NAMALWA (cell line): ENCODE measurements at regions not wholly inside any gene's neighbourhood (a gene's known extent, or its start where the extent isn't known, plus 50 kb on each side); places are given as distances from the start of the nearest gene placed in this dataset.
"Not testable (repeated sequence)": the region's sequence is repeated elsewhere in the genome, so short reads cannot be mapped to it uniquely, and the experiment has no call there.

Source experiments
- DNase-seq: peaks from one replicate; pipeline ENCODE4 v3.0.0-alpha.2; 2015; ENCODE audit warnings: low spot score

DNA sequence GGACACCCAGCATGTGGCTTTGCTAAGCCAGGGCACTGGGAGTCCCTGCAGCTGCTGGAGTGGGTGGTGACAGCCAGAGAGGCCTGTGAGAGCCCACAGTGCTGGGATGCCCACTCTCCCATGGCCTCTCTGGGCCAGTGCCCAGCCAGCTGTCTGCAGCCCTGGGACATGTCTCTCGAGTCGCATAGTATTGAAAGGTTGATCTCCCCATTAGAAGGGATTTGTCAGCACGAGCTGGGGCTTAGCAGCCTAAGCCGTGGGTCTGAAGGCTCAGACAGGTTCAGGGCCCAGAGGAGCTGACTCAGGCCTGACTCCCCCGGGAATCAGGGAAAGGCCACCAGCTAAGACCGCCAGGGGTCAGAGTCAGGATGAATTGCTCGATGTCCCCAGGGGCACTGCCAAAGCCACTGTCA is 53.5 kb downstream of the FOXD2 start:
- no peak for DNase-seq

DNA sequence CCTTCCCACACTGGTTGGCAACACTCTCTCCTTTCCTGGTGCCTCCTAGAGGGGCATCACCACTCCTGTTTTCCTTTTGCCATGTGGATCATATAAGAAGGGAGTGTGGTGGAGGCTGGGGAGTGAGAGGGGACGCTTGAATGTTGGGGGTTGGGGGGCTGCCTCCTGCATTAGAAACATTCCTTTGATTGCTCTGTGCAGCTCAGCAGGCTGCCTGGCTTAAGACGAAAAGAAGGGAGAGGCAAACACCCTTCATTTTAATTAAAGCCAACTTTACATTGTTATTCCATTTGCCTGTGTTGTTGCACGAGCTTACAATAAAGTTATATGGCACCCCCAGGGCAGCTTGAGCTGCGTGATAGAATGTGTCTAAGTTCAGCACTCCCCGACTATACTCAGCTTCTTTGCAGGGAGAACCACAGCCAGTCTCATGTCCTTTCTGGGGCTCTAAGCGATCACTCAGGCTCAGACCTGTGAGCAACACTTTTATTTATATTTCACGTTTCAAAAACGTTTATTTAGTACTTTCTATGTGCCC is 57.4 kb downstream of the FOXD2 start:
- DNase-seq = no peak

DNA sequence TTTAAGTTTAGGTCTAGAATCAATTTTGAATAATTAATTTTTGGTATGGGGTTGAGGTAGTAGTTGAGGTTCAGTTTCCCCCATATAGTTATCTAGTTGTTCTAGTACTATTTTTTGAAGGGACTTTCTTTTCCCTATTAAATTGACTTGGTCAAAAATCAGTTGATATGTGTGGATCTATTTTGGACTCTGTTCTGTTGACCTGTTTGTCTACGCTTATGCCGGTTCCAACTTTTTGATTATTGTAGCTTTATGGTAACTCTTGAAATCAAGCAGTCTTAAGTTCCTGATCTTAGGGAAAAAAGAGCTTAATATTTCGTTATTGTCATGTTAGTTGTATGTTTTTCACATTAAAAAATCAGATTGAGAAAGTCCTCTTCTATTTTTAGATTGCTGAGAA is 60.7 kb downstream of the FOXD2 start:
- DNase-seq = no peak

DNA sequence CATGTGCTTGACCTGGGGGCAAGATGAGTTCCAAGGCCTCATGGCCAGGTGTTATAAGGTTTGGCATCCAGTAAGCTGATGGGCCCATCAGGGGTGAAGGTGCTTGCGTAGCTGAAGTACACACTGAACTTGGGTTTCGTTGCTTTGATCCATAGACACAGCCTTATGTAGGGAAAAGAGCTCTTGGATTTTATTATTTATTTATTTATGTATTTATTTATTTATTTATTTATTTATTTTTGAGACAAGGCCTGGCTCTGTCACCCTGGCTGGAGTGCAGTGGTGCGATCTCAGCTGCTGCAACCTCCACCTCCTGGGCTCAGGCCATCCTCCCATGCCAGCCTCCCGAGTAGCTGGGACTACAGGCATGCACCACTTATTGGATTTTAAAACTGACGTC is 63.2 kb downstream of the FOXD2 start:
- DNase-seq = no peak

DNA sequence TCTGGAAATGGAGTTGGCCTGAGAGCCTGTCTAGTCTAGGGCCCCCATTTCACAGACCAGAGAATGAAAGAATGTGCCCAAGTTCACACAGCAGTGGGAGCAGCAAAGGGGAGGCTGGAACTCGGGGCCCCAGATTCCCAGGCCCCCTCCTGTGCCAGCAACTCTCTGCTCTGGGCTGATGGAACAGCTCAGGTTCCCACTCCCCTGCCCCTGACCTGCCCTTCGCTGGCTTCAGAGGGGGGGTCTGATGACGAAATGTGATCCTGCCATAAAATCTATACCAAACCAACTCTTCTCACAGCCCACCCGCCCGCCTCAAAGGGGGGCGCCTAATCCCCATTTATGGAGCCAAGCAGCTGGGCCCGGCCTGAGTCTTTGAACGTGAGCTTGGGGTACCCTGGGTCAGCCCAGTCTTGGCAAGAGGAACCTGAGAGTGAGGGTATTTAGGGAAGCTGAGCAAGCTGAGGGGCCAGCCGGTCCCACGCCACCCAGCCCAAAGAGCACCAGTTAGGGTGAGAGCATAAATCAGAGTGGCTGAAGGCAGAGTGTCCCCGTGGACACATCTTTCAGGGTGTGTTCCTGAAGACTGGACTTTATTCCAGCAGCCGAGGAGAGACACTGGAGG is 65.0 kb downstream of the FOXD2 start:
- no peak for DNase-seq

DNA sequence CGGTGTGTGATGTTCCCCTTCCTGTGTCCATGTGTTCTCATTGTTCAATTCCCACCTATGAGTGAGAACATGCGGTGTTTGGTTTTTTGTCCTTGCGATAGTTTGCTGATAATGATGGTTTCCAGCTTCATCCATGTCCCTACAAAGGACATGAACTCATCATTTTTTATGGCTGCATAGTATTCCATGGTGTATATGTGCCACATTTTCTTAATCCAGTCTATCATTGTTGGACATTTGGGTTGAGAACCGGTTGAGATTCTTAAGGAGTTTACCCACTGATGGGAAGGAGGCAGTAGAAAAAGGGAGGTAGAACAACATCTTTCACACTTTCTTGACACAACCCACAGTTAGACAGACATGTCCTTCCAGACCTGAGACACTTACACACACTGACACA is 67.0 kb downstream of the FOXD2 start:
- DNase-seq = not testable (repeated sequence)

DNA sequence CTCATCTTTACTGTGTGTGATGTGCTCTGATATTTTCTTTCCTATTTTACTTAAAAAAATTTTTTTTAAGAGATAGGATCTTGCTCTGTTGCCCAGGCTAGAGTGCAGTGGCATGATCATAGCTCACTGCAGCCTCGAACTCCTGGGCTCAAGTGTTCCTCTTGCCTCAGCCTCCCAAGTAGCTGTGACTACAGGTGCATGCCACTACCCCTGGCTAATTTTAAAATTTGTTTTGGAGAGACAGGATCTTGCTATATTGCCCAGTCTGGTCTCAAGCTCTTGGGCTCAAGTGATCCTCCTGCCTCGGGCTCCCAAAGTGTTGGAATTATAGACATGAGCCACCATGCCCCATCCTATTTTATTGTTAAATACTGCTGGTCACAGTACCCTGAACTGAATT is 67.4 kb downstream of the FOXD2 start:
- no peak for DNase-seq

DNA sequence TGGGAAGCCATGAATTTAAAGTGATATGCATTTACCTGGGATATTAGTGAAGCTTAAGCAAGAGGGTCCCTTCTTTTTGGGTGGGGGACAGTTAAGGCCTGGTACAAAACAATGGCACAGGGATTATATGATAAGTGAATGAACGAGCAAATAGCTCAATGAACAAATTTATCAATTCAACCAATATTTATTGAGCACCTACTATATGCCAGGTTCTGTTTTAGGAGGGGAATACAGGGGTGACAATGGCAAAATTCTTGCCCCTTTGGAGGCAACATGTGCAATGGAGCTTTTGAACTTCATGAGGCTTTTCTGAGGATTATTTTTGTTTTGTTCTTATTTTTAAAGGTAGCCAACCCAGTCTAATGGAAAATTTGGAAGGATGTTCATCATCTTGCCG is 68.2 kb downstream of the FOXD2 start:
- no peak for DNase-seq

DNA sequence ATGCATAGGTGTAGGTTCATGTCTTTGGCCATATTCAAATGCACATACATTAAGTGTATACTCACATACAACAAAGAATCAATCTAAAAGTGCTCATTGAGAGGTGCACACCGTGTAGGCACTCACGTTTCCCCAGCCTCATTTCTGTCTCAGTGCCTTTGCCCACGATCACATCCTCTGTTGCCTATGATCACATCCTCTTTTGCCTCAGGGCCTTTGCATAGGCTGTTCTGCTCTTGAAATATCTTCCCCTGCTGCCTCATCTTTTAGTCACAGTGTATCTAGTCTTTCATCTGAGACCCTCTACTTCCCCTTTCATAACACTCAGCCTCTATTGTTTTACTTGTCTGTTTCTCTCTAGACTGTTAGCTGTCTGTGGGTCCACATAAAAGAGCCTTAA is 69.3 kb downstream of the FOXD2 start:
- peak; percentile 8 for DNase-seq

DNA sequence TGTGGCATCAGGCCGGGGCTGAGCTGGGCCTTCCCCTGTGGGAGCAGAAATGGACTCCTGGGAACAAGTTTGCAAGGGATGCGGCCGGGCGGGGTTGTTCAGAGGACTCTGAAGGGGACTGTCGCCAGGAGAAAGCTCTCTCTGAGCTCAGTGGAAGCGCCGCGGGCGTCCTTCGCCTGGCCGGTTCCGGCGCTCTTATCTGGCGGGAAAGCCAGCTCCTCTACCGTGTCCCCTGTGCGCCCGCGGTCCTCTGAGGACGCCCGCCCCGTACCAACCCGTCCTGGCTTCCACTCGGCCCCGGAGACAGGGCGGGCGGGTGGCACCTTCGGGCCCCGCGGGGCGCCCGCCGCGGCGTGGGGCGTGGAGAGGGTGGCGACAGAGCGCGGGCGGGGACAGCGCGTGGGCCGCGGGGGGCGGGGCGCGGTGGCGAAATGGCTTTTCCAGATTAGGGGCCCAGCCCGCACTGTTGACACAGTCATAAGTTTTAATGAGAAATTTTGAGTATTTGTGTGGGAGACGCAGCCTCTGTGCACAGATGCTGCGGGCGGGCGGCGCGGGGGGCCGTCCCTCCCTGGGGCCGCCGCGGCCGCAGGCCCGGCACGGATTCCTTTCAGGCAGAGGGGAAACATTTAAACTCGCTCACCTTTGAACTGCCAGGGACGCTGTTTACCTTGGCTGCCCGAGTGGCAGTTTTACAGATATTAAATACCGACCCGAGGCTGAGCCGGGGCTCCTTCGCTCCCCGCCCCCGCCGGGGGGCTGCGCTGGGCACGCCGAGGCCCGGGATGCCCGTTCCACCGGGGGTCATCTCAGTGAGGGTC is 70.2 kb downstream of the FOXD2 start:
- no peak for DNase-seq

DNA sequence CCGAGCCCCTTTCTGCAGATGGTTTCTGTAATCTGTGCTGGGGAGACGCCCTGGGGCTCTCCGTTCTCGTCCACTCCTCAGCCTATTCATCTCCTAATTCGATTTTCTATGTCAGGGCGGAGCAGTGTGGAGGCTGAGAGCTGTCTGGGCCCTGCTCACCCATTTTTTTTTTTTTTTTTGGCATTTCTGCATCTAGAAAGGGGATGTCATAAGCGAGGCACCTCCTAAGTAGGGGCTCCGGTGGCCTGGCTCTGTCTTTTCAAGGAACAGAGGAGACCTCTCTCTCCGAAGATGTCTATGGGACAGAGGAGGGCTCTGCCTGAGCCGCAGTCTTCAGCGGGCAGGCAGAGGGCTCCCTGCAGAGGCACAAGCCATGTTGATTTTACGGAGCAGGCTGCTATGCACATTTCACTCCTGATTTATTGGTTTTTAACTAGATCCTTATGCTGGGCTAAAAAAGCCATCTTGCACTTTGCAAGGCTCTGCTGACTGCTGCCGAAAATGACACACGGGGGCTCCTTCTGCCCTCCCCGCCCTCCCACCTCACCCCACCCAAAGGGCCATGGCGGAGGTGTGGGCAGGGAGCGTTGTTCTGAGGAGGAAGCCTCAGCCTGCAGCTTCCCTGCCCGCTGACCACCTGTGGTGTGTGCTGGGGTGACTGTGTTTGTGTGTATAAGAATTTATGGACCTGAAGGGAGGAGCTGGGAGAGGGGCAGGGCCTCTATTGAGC is 71.0 kb downstream of the FOXD2 start:
- no peak for DNase-seq

DNA sequence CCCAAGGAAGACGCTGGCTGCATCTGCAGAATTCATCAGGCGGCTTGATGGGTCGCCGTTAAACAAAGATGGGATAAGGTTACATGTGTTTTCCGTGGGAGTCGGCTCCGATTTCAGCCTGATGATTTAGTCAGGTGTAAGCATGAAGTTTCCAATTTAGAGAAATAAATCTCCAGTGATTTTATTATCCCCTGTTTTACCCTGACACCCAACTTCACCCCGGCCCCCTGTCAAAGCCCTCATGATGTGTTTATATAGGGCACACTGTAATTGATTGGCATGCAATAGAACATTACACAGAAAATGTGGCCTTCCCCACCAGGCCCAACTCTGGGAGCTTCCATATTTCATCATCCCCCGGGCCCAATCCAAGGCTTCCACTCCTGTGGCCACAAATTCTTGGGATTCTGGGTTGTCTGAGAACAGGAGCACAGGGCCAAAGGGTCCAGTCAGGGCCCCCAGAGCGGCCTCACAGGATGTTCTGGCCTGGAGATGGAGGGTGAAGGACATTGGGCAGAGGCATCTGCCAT is 72.5 kb downstream of the FOXD2 start:
- DNase-seq = no peak

DNA sequence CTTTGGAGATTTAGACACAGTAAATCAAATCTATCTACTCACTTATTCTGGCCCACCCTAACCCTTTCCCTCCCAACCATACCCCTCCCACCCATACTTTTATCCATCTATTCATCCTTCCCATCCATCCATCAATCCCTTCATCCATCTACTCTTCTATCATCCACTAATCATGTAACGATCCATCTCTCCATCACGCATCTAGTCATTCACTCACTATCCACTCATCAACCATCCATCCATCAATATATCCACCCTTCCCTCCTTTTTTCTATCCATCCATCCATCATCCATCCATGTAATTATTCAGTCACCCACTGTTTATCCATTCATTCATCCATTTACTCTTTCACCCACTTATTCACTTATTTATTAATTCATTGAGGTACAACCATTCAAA is 74.0 kb downstream of the FOXD2 start:
- DNase-seq = no peak

DNA sequence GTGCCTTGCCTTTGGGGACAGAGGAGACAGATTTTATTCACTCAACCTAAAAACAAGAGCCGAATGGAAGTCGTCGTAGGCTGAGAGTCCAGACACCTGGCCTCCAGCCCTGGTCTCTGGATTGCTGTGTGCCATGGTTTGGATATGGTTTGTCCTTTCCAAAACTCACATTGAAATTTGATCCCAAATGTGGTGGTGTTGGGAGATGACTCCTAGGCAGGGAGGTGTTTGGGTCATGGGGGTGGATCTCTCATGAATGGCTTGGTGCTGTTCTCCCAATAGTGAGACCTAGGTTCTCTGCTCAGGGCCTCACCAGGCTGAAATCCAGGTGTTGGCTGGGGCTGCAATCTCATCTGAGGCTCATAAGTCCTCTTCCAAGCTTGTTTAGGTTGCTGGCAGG is 75.5 kb downstream of the FOXD2 start:
- no peak for DNase-seq

DNA sequence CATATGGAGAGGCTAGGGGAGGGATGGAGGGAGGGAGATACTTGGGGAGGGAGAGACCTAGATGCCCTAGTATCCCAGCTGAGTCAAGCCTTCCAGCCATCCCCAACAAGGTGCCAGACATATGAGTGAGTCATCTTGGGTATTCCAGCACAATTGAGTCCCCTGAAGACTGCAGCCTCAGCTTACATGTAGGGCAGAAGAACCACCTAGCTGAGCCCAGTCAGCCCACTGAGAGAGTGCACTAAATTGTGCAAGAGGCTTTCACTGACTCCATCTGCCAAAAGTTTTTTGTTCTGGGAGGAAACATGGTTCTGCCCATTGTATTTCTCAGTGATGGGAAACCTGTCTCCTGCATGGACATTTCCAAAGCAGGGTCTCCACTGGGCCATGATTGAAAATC is 76.4 kb downstream of the FOXD2 start:
- DNase-seq = no peak

DNA sequence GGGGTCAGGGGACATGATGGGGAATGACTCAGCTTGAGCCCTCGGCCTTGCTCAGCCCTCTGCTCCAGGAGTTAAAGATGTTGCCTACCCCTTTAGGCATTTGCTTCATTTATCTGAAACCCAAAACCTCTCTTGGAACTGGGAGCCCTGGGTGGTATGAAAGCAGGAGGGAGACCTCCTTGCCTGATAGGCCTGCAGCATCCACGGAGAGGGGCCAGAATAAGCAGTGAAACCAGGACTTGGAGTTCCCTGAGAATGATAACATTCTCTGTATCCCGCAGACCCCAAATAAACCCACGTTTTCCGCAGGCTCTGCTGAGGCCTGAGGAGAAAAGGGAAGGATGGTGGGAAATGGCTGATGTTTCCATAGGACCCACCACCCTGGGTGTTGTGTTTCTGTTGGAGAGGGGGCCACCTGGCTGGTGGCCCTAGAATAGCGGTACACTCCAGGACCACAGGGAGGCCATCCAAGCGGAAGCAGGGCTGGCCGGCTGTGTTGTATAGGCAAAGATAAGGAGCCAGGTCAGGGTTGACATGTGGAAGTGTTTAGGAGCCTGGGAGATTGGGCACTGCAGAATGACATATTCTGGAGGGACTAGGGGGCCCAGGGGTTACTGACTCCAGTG is 77.4 kb downstream of the FOXD2 start:
- DNase-seq = no peak

DNA sequence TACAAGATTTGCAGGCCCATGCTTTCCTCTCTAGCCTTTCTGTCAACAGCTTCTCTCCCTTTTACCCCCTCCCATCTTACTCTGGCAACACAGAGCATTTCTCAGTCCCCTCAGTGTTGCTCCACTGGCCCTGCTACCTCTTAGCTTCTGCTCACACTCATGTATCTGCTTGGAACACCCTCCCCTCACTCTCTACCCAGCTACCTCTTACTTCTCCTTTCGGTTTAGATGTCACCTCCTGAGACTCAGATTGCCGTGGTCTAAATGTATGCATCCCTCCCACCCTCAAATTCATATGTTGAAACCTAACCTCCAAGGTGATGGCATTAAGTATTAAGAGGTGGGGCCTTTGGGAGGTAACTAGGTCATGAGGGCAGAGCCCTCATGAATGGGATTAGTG is 80.1 kb downstream of the FOXD2 start:
- no peak for DNase-seq

DNA sequence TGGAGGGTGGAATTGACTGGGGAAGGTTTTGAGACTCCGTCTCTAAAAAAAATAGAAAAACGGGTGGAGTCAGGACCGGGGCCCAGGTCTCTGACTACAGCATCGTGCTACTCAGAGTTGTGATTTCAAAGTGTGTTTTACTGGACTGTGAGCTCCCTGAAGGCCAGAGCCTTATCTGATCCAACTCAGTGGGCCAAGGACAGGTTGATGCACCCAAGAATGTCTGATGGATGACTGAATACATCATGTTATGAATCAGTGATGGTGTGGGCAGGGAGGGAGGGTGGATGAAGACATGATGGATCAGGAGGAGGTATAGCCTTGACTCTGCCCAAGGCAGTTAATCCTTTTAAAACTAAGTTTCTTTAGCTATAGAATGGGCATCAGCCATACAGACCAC is 81.6 kb downstream of the FOXD2 start:
- DNase-seq = no peak

DNA sequence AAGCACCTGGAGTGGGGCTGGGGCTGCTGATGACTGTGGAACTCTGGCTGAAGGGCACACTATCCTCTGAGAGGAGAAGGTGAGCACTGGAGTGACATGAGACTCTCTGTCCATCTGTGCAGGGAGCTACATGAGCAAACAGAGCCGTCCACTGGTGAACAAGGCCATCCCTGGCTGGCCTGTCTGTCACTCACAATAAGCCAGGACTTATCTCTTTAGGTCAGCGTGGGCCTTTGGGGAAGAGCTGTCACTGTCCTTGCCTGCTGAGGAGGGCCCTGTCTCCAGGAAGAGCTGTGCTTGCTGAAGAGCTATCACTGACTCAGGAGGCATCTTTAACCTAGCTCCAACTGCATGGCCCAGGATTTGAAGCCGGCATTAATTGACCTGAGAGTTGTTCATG is 82.1 kb downstream of the FOXD2 start:
- no peak for DNase-seq

DNA sequence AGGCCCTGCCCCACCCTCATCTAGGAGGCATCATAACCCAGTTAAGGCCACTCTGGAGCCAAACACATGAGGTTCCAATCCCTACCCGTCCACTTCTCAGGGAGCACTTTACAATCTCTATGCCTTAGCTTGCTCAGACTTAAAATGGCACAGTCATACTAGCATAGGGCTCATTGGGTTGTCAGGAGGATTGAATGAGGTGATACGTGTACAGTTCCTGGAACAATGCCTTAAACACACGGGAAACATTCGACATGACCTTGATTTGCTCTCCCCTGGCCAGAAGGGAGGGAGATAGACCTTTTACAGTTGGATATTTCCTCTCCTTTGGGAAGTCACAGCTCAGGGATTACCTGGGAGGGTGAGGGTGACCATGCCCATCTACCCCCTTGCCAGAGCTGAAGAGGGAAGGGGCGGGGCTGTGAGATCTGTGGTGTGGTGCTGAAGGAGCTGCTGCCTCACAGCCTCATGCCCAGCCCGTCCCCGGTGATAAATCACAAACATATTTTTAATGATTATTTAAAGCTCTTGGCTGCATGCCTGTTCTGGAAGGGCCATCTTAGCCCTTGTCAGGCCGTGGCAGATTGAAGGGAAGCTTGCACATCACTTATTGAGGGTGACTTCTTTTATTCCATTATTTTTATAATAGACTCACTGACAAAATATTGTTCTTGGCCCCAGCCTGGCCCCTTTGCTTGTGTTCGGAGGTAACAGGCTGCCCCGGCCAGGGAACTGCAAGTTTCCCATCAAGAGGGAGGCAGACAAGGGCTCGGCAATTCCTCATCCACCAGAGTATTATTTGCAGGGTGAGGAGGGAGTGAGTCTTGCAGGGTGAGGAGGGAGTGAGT is 83.4 kb downstream of the FOXD2 start:
- no peak for DNase-seq
